Pancreas (tissue), 10 donors: ENCODE measurements at regions not wholly inside any gene's neighbourhood (a gene's known extent, or its start where the extent isn't known, plus 50 kb on each side); places are given as distances from the start of the nearest gene placed in this dataset.
"Not testable (repeated sequence)": the region's sequence is repeated elsewhere in the genome, so short reads cannot be mapped to it uniquely, and the experiment has no call there.

Source experiments
- ATAC-seq, 4 donors: fragments of 200-7000 bp; cut with Tn5 transposase; one replicate each; pipeline versions ENCODE4 v1.8.0 to v1.9.1; 2020; ENCODE audit warnings: mild to moderate bottlenecking in 4 of 4, moderate library complexity in 4 of 4
- DNase-seq, 6 donors: peaks; one replicate each; pipeline ENCODE4 v3.0.0-alpha.2; 2020
- FAIRE-seq: peaks from 2 replicates; lab custom pipeline; 2012; peaks lifted over from hg19 to GRCh38; lab: Jason Lieb, UNC
- H3K27ac ChIP-seq, 4 donors: fragments of 200-600 bp; sonication (generic); 1 replicate in 3 of 4; 2 replicates in 1 of 4; pipeline versions ENCODE4 v1.5.0 to v1.8.0; 2020
- H3K27me3 ChIP-seq, 4 donors: fragments of 200-600 bp; one replicate each; pipeline ENCODE4 v1.8.0; 2021
- H3K36me3 ChIP-seq, 3 donors: fragments of 200-600 bp; sonication (generic) in 1 of 3; one replicate each; pipeline versions ENCODE4 v1.5.0 to v1.8.0; 2020 to 2021
- H3K4me1 ChIP-seq, 3 donors: fragments of 200-600 bp; one replicate each; pipeline ENCODE4 v1.8.0; 2021
- H3K4me3 ChIP-seq, 4 donors: fragments of 200-600 bp; sonication (generic) in 2 of 4; one replicate each; pipeline versions ENCODE4 v1.5.0 to v1.8.0; 2020 to 2021
- H3K9me3 ChIP-seq, 4 donors: fragments of 200-600 bp; one replicate each; pipeline ENCODE4 v1.8.0; 2021
- CTCF ChIP-seq, 4 donors: fragments of 200-600 bp; sonication (generic) in 3 of 4; IDR thresholded peaks; one replicate each; pipeline versions ENCODE4 v1.5.0 to v1.8.0; 2021; ENCODE audit warnings: antibody characterized with exemption in 4 of 4
- WGBS, 2 donors: extraction: QIAGEN DNeasy Blood & Tissue Kit; methylation state at CpG; one replicate each; pipeline ENCODE4 v1.1.7; 2013; 5-methylcytosine and 5-hydroxymethylcytosine counted together
- intact Hi-C, 3 donors: fragments of 100-400 bp; cut with DNase I; formaldehyde crosslinking; loops; one replicate each; pipeline versions ENCODE4 v1.11.1 to v1.14.2; 2022
- donor health status: healthy with polysubstance abuse.
- donor health status: DM: no; HTN: no; CAD: no; lungs with moderate emphysema.
- donor health status: DM: no; HTN: no; CAD: no.
- donor health status: control.
- donor health status: control.
- donor health status: Bipolar disorder and iron deficiency.
- donor health status: DM: yes; HTN: yes; CAD: no.
- donor health status: DM: no; HTN: no; CAD: no.
- donor health status: DM: no; HTN: no; CAD: no.
- donor health status: DM: yes; HTN: yes; CAD: no.

GRCh38 chrY:20891440-20892160, 135.7 kb downstream of the RPS4Y2 start:
- Histone ChIP-seq H3K27me3 (no peaks in the 10 kb centered on the region), H3K36me3 (no peaks in the 10 kb centered on the region), H3K4me3 (no peak overlapping the region), H3K9me3 (no peaks in the 10 kb centered on the region), H3K27ac (no peak overlapping the region), H3K4me1 (no peaks in the 10 kb centered on the region)
- 69% methylated on average over 3 of the region's 3 CpGs; no CpG with 5 or more reads in 1 of the 2 donors for WGBS, 2 donors
- no peak for TF ChIP-seq CTCF (IDR thresholded peaks at IDR 0.05)
- no peak for DNase-seq
- no peak for FAIRE-seq
- ATAC-seq: no peak
- intact Hi-C loops: no loop called here

- H3K4me3 ChIP-seq, FAIRE-seq, H3K4me1 ChIP-seq, H3K27ac ChIP-seq, intact Hi-C loops, H3K36me3 ChIP-seq, DNase-seq, H3K27me3 ChIP-seq, ATAC-seq, H3K9me3 ChIP-seq: not testable (repeated sequence)
- 50% methylated on average over 4 of the region's 4 CpGs; no CpG with 5 or more reads in 1 of the 2 donors for WGBS, 2 donors
These were observed 169.6 kb downstream of the RPS4Y2 start for GRCh38 chrY:20925350-20926091.

GRCh38 chrY:20929691-20930342, 173.9 kb downstream of the RPS4Y2 start:
- no peaks in the 10 kb centered on the region for H3K4me1 ChIP-seq
- intact Hi-C loops: no loop called here
- no peaks in the 10 kb centered on the region for H3K9me3 ChIP-seq
- no peak overlapping the region for H3K27ac ChIP-seq
- WGBS, 2 donors: 34% methylated on average over 6 of the region's 6 CpGs; no CpG with 5 or more reads in 1 of the 2 donors
- FAIRE-seq (no peak), ATAC-seq (no peak), DNase-seq (no peak)
- TF ChIP-seq CTCF (IDR thresholded peaks at IDR 0.05): no peak
- no peaks in the 10 kb centered on the region for H3K36me3 ChIP-seq
- H3K27me3 ChIP-seq: no peaks in the 10 kb centered on the region
- H3K4me3 ChIP-seq: no peak overlapping the region

- intact Hi-C loops, DNase-seq, ATAC-seq, H3K4me3 ChIP-seq, FAIRE-seq, H3K9me3 ChIP-seq, H3K36me3 ChIP-seq, H3K4me1 ChIP-seq, H3K27me3 ChIP-seq, H3K27ac ChIP-seq: not testable (repeated sequence)
- 50% methylated on average over 7 of the region's 7 CpGs; no CpG with 5 or more reads in 1 of the 2 donors for WGBS, 2 donors
These were observed 180.9 kb downstream of the RPS4Y2 start for GRCh38 chrY:20936709-20937251.

- Histone ChIP-seq H3K9me3 (no peaks in the 10 kb centered on the region), H3K4me3 (no peak overlapping the region), H3K27me3 (no peaks in the 10 kb centered on the region), H3K36me3 (no peaks in the 10 kb centered on the region), H3K27ac (no peak overlapping the region), H3K4me1 (no peaks in the 10 kb centered on the region)
- FAIRE-seq (no peak), DNase-seq (no peak), ATAC-seq (no peak)
- no peak for TF ChIP-seq CTCF (IDR thresholded peaks at IDR 0.05)
- intact Hi-C loops: no loop called here
- WGBS, 2 donors: 33% methylated on average over 2 of the region's 2 CpGs; no CpG with 5 or more reads in 1 of the 2 donors
These were observed 205.6 kb downstream of the RPS4Y2 start for GRCh38 chrY:20961512-20961911.
